Activated CD8-positive, alpha-beta memory T cell treated with anti-CD3 and anti-CD28 coated beads, Interleukin-2, amount 10 ng/mL, durations not matched to agents 7 days and 5 days (primary cell): ENCODE measurements at regions not wholly inside any gene's neighbourhood (a gene's known extent, or its start where the extent isn't known, plus 50 kb on each side); places are given as distances from the start of the nearest gene placed in this dataset.
"Not testable (repeated sequence)": the region's sequence is repeated elsewhere in the genome, so short reads cannot be mapped to it uniquely, and the experiment has no call there.

Experiments
- ATAC-seq: fragments of 150-1000 bp; cut with Tn5 transposase; one replicate; pipeline ENCODE4 v1.10.0; 2021; ENCODE audit warnings: moderate library complexity
- CTCF ChIA-PET: fragments of 350-600 bp; sonication (Branson Sonifier 250); formaldehyde crosslinking; loops from one replicate; lab custom pipeline; 2021; ENCODE audit warnings: antibody characterized with exemption; lab: Charles Lee
- DNase-seq: peaks from one replicate; pipeline ENCODE4 v3.0.0-alpha.2; 2020
- H3K27ac Mint-ChIP-seq: one replicate; pipeline ENCODE4 v1.8.0; 2021; ENCODE audit warnings: mild to moderate bottlenecking, mixed read lengths
- H3K27me3 Mint-ChIP-seq: one replicate; pipeline ENCODE4 v1.8.0; 2021; ENCODE audit warnings: mixed read lengths
- H3K36me3 Mint-ChIP-seq: one replicate; pipeline ENCODE4 v1.8.0; 2021; ENCODE audit warnings: mild to moderate bottlenecking, mixed read lengths
- H3K4me1 Mint-ChIP-seq: one replicate; pipeline ENCODE4 v1.8.0; 2021; ENCODE audit warnings: mixed read lengths
- H3K4me3 Mint-ChIP-seq: one replicate; pipeline ENCODE4 v1.8.0; 2021; ENCODE audit warnings: mild to moderate bottlenecking, moderate library complexity, mixed read lengths
- H3K9me3 Mint-ChIP-seq: one replicate; pipeline ENCODE4 v1.8.0; 2022; ENCODE audit warnings: low read depth, mixed read lengths

- H3K27ac Mint-ChIP-seq = no peak overlapping the region
- no peaks in the 10 kb centered on the region for H3K4me1 Mint-ChIP-seq
- peaks cover 4% of the 10 kb centered on the region for H3K9me3 Mint-ChIP-seq
- CTCF ChIA-PET = no interaction called here
- no peak for ATAC-seq
- no peaks in the 10 kb centered on the region for H3K36me3 Mint-ChIP-seq
- H3K27me3 Mint-ChIP-seq = no peaks in the 10 kb centered on the region
- no peak overlapping the region for H3K4me3 Mint-ChIP-seq
- no peak for DNase-seq
These were observed 81.3 kb upstream of the TMEM178A start for GRCh38 chr2:39584283-39584965.

GRCh38 chr2:39585531-39585930 is 80.2 kb upstream of the TMEM178A start:
- not testable (repeated sequence) for H3K36me3 Mint-ChIP-seq, ATAC-seq

GRCh38 chr2:39587168-39587567 is 78.5 kb upstream of the TMEM178A start:
- Mint-ChIP-seq H3K27me3 (no peaks in the 10 kb centered on the region), H3K9me3 (no peaks in the 10 kb centered on the region), H3K27ac (no peak overlapping the region), H3K36me3 (no peaks in the 10 kb centered on the region), H3K4me1 (no peaks in the 10 kb centered on the region), H3K4me3 (no peak overlapping the region)
- CTCF ChIA-PET = no interaction called here
- ATAC-seq = no peak
- DNase-seq = no peak

More at GRCh38 chr2:39585531-39585930, 80.2 kb upstream of the TMEM178A start:
- CTCF ChIA-PET, H3K27ac Mint-ChIP-seq, H3K4me1 Mint-ChIP-seq, H3K4me3 Mint-ChIP-seq, H3K27me3 Mint-ChIP-seq, H3K9me3 Mint-ChIP-seq, DNase-seq: not testable (repeated sequence)

GRCh38 chr2:39587641-39588040 is 78.1 kb upstream of the TMEM178A start:
- no peaks in the 10 kb centered on the region for H3K9me3 Mint-ChIP-seq
- H3K4me1 Mint-ChIP-seq = no peaks in the 10 kb centered on the region
- ATAC-seq = no peak
- no peaks in the 10 kb centered on the region for H3K36me3 Mint-ChIP-seq
- H3K27me3 Mint-ChIP-seq = no peaks in the 10 kb centered on the region
- CTCF ChIA-PET = no interaction called here
- DNase-seq = no peak
- no peak overlapping the region for H3K4me3 Mint-ChIP-seq
- H3K27ac Mint-ChIP-seq = no peak overlapping the region

- DNase-seq (no peak), ATAC-seq (no peak)
- H3K27ac Mint-ChIP-seq = no peak overlapping the region
- no peaks in the 10 kb centered on the region for H3K4me1 Mint-ChIP-seq
- CTCF ChIA-PET = interaction anchor here (0.9 kb wide), 1 partner anchor 136 kb away, joined by 3 read pairs; no protein-coding TSS in a partner anchor
- H3K27me3 Mint-ChIP-seq = no peaks in the 10 kb centered on the region
- no peaks in the 10 kb centered on the region for H3K9me3 Mint-ChIP-seq
- no peak overlapping the region for H3K4me3 Mint-ChIP-seq
- no peaks in the 10 kb centered on the region for H3K36me3 Mint-ChIP-seq
These were observed 72.0 kb upstream of the TMEM178A start for GRCh38 chr2:39593439-39594393.

GRCh38 chr2:39595116-39595515 is 70.6 kb upstream of the TMEM178A start:
- CTCF ChIA-PET = no interaction called here
- H3K9me3 Mint-ChIP-seq = no peaks in the 10 kb centered on the region

GRCh38 chr2:39597314-39597713 is 68.4 kb upstream of the TMEM178A start:
- Mint-ChIP-seq H3K4me1 (no peaks in the 10 kb centered on the region), H3K27me3 (no peaks in the 10 kb centered on the region), H3K9me3 (no peaks in the 10 kb centered on the region), H3K36me3 (no peaks in the 10 kb centered on the region), H3K4me3 (no peak overlapping the region), H3K27ac (no peak overlapping the region)
- ATAC-seq (no peak), DNase-seq (no peak)
- CTCF ChIA-PET = no interaction called here

More at GRCh38 chr2:39595116-39595515, 70.6 kb upstream of the TMEM178A start:
- H3K36me3 Mint-ChIP-seq = no peaks in the 10 kb centered on the region
- no peak overlapping the region for H3K27ac Mint-ChIP-seq
- no peak for DNase-seq
- no peak for ATAC-seq
- H3K4me1 Mint-ChIP-seq = no peaks in the 10 kb centered on the region
- no peaks in the 10 kb centered on the region for H3K27me3 Mint-ChIP-seq
- H3K4me3 Mint-ChIP-seq = no peak overlapping the region

GRCh38 chr2:39602616-39603015 is 63.1 kb upstream of the TMEM178A start:
- no peaks in the 10 kb centered on the region for H3K9me3 Mint-ChIP-seq
- peaks cover 16% of the 10 kb centered on the region for H3K27me3 Mint-ChIP-seq
- H3K27ac Mint-ChIP-seq = no peak overlapping the region
- CTCF ChIA-PET = no interaction called here
- ATAC-seq = no peak
- no peaks in the 10 kb centered on the region for H3K36me3 Mint-ChIP-seq
- no peak for DNase-seq
- no peak overlapping the region for H3K4me3 Mint-ChIP-seq
- H3K4me1 Mint-ChIP-seq = no peaks in the 10 kb centered on the region

GRCh38 chr2:39603436-39603835 is 62.3 kb upstream of the TMEM178A start:
- Mint-ChIP-seq H3K36me3 (no peaks in the 10 kb centered on the region), H3K27ac (no peak overlapping the region), H3K4me1 (no peaks in the 10 kb centered on the region), H3K9me3 (no peaks in the 10 kb centered on the region), H3K27me3 (peaks cover 16% of the 10 kb centered on the region), H3K4me3 (no peak overlapping the region)
- DNase-seq (no peak), ATAC-seq (no peak)
- CTCF ChIA-PET = no interaction called here

- H3K27ac Mint-ChIP-seq = no peak overlapping the region
- H3K27me3 Mint-ChIP-seq = peaks cover 23% of the 10 kb centered on the region
- CTCF ChIA-PET = no interaction called here
- DNase-seq (no peak), ATAC-seq (no peak)
- H3K36me3 Mint-ChIP-seq = no peaks in the 10 kb centered on the region
- no peaks in the 10 kb centered on the region for H3K4me1 Mint-ChIP-seq
- H3K9me3 Mint-ChIP-seq = no peaks in the 10 kb centered on the region
- no peak overlapping the region for H3K4me3 Mint-ChIP-seq
These were observed 60.9 kb upstream of the TMEM178A start for GRCh38 chr2:39604866-39605265.

GRCh38 chr2:39606585-39606984 is 59.1 kb upstream of the TMEM178A start:
- peaks cover 25% of the 10 kb centered on the region for H3K27me3 Mint-ChIP-seq
- CTCF ChIA-PET = no interaction called here
- no peaks in the 10 kb centered on the region for H3K36me3 Mint-ChIP-seq
- DNase-seq = no peak
- ATAC-seq = no peak
- H3K27ac Mint-ChIP-seq = no peak overlapping the region
- H3K9me3 Mint-ChIP-seq = no peaks in the 10 kb centered on the region
- H3K4me1 Mint-ChIP-seq = no peaks in the 10 kb centered on the region
- no peak overlapping the region for H3K4me3 Mint-ChIP-seq

- H3K27me3 Mint-ChIP-seq = peaks cover 30% of the 10 kb centered on the region
- no peaks in the 10 kb centered on the region for H3K9me3 Mint-ChIP-seq
- H3K4me3 Mint-ChIP-seq = no peak overlapping the region
- CTCF ChIA-PET = interaction anchor here (1.4 kb wide), 1 partner anchor 8 kb away, joined by 3 read pairs; no protein-coding TSS in a partner anchor
- H3K36me3 Mint-ChIP-seq = no peaks in the 10 kb centered on the region
- ATAC-seq = no peak
- no peak for DNase-seq
- H3K27ac Mint-ChIP-seq = no peak overlapping the region
- no peaks in the 10 kb centered on the region for H3K4me1 Mint-ChIP-seq
These were observed 58.0 kb upstream of the TMEM178A start for GRCh38 chr2:39607538-39608262.

- Mint-ChIP-seq H3K36me3 (no peaks in the 10 kb centered on the region), H3K27ac (no peak overlapping the region), H3K4me1 (no peaks in the 10 kb centered on the region), H3K27me3 (peaks cover 26% of the 10 kb centered on the region), H3K9me3 (no peaks in the 10 kb centered on the region), H3K4me3 (no peak overlapping the region)
- CTCF ChIA-PET = interaction anchor here (1.4 kb wide), 1 partner anchor 8 kb away, joined by 3 read pairs; no protein-coding TSS in a partner anchor
- DNase-seq (no peak), ATAC-seq (no peak)
These were observed 57.5 kb upstream of the TMEM178A start for GRCh38 chr2:39608263-39608575.
